ENCODE measurements at regions not wholly inside any gene's neighbourhood (a gene's known extent, or its start where the extent isn't known, plus 50 kb on each side); places are given as distances from the start of the nearest gene placed in this dataset.

DNA sequence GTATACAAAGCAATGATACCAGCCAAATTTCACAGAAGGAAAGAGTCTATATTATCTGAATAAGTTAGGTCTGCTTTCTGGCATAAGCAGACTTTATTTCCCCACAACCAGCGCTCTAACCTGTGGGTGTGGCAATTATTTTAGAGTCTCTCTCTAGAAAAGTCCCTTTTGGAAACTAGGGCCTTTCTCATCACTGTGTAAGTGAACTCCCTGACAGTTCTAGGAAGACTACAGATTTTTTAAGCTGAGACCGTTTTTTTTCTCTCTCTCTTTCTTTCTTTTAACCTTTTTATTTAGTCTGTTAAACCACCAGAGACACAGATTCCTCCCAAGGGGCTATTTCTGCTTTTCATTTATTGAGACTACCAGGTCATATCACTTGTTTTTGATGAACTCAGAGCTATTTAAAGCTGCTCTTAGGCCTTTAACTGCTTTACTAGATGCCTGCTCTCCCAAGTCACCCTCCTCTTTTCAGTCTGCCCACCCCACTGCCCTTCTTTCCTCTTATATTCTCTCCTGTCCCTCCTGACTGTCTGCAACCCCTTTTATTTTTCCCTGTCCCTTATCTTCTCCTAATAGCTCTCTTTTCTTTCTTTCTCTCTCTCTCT, 69.2 kb upstream of the ARHGAP5 start:
- Histone ChIP-seq H3F3A (ENCODE audit: insufficient read depth) (no peaks in the 10 kb centered on the region), H3K27me3 (ENCODE audit: low read length) (no peaks in the 10 kb centered on the region), H3K27ac (ENCODE audit: low read depth, low read length) (no peak overlapping the region), H3K4me2 (ENCODE audit: low read depth, low read length, poor library complexity, severe bottlenecking) (no peak overlapping the region), H3K36me3 (ENCODE audit: low read length) (no peaks in the 10 kb centered on the region), H4K20me1 (ENCODE audit: low read depth, low read length) (no peaks in the 10 kb centered on the region), H3K79me2 (ENCODE audit: insufficient read depth, low read length) (no peaks in the 10 kb centered on the region), H2AFZ (ENCODE audit: low read depth, low read length, severe bottlenecking) (no peak overlapping the region), H3K9me2 (replicated peaks; ENCODE audit: insufficient read depth, low read length) (no peaks in the 10 kb centered on the region), H3K4me3 (ENCODE audit: insufficient read depth, low read length, poor library complexity, severe bottlenecking) (no peak overlapping the region), H3K9me3 (ENCODE audit: insufficient read depth, low read length) (no peaks in the 10 kb centered on the region), H3K9ac (ENCODE audit: low read length) (no peak overlapping the region)
- no peak for TF ChIP-seq EZH2phosphoT487 (conservative IDR thresholded peaks at IDR 0.05; ENCODE audit: low read length)
- TF ChIP-seq, protein P1, sequence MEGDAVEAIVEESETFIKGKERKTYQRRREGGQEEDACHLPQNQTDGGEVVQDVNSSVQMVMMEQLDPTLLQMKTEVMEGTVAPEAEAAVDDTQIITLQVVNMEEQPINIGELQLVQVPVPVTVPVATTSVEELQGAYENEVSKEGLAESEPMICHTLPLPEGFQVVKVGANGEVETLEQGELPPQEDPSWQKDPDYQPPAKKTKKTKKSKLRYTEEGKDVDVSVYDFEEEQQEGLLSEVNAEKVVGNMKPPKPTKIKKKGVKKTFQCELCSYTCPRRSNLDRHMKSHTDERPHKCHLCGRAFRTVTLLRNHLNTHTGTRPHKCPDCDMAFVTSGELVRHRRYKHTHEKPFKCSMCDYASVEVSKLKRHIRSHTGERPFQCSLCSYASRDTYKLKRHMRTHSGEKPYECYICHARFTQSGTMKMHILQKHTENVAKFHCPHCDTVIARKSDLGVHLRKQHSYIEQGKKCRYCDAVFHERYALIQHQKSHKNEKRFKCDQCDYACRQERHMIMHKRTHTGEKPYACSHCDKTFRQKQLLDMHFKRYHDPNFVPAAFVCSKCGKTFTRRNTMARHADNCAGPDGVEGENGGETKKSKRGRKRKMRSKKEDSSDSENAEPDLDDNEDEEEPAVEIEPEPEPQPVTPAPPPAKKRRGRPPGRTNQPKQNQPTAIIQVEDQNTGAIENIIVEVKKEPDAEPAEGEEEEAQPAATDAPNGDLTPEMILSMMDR (IDR thresholded peaks at IDR 0.05; ENCODE audit: insufficient read depth, low read length, poor library complexity, severe bottlenecking) = no peak

DNA sequence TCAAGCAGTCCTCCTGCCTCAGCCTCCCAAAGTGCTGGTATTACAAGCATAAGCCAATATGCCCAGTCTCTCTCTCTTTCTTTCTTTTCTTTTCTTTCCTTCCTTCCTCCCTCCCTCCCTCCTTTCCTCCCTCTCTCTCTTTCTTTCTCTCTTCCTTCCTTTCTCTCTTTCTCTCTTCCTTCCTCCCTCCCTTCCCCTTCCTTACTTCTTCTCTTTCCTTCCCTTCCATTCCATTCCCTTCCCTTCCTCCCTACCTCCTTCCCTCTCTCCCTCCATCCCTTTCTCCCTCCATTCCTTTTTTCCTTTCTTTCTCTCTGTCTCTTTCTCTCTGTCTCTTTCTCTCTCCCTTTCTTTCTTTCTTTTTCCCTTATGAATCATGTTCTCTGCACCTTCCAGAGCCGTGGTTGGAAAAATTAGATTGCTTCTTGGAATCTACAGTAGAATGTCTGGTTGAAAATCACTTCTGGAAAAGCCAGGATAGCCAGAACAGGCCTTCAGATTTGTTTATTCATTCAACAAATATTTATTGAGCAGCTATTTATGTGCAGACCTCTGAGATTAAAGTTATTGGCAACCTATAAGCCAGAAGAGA, 68.4 kb upstream of the ARHGAP5 start:
- H3K4me3 ChIP-seq (ENCODE audit: insufficient read depth, low read length, poor library complexity, severe bottlenecking) = no peak overlapping the region
- TF ChIP-seq EZH2phosphoT487 (conservative IDR thresholded peaks at IDR 0.05; ENCODE audit: low read length) = no peak
- TF ChIP-seq, protein P1 (IDR thresholded peaks at IDR 0.05; ENCODE audit: insufficient read depth, low read length, poor library complexity, severe bottlenecking) = no peak
- H3K36me3 ChIP-seq (ENCODE audit: low read length) = no peaks in the 10 kb centered on the region
- no peaks in the 10 kb centered on the region for H4K20me1 ChIP-seq (ENCODE audit: low read depth, low read length)
- H3K27me3 ChIP-seq (ENCODE audit: low read length) = no peaks in the 10 kb centered on the region
- H3K79me2 ChIP-seq (ENCODE audit: insufficient read depth, low read length) = no peaks in the 10 kb centered on the region
- no peaks in the 10 kb centered on the region for H3K9me2 ChIP-seq (replicated peaks; ENCODE audit: insufficient read depth, low read length)
- H3K27ac ChIP-seq (ENCODE audit: low read depth, low read length) = no peak overlapping the region
- H3K4me2 ChIP-seq (ENCODE audit: low read depth, low read length, poor library complexity, severe bottlenecking) = no peak overlapping the region
- H3F3A ChIP-seq (ENCODE audit: insufficient read depth) = no peaks in the 10 kb centered on the region
- no peak overlapping the region for H3K9ac ChIP-seq (ENCODE audit: low read length)
- H2AFZ ChIP-seq (ENCODE audit: low read depth, low read length, severe bottlenecking) = no peak overlapping the region
- no peaks in the 10 kb centered on the region for H3K9me3 ChIP-seq (ENCODE audit: insufficient read depth, low read length)

DNA sequence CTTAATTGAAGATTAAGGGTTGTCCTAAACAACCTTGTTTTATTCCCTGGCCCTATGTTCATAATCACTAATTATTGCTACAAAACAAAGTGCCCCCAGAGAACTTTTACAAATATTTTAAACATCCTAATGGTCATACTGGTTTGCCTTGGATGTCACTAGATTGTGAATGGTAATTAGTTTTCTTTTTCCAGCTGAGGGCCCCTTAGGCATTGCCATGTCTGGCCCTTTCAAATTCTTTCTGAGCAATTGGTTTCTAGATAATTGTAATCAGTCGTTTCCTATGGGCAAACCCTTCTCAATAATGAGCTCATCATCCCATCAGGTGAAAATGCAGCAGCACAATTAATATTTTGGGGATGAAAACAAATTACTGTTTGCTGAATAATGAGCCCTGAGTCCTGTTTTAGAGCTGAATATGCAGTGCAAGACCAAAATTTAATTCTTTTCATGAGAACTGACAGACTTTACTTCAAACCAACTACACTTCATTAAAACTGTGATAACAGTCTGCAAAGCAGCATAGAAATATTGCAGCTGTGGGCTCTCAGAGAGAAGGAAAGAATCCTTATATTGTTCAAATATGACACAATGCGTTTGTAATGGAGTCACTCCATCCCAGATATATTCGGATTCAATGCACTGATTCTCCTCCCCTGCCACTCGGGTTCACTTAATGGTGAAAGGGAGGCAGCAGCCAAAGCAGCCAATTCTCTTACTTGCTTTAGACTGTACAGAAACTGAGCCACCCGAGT, 67.7 kb upstream of the ARHGAP5 start:
- Histone ChIP-seq H3K4me2 (ENCODE audit: low read depth, low read length, poor library complexity, severe bottlenecking) (no peak overlapping the region), H3K36me3 (ENCODE audit: low read length) (no peaks in the 10 kb centered on the region), H3K9me3 (ENCODE audit: insufficient read depth, low read length) (no peaks in the 10 kb centered on the region), H3K9ac (ENCODE audit: low read length) (no peak overlapping the region), H3K27me3 (ENCODE audit: low read length) (no peaks in the 10 kb centered on the region), H3K9me2 (replicated peaks; ENCODE audit: insufficient read depth, low read length) (no peaks in the 10 kb centered on the region), H3F3A (ENCODE audit: insufficient read depth) (no peaks in the 10 kb centered on the region), H3K79me2 (ENCODE audit: insufficient read depth, low read length) (no peaks in the 10 kb centered on the region), H3K27ac (ENCODE audit: low read depth, low read length) (no peak overlapping the region), H3K4me3 (ENCODE audit: insufficient read depth, low read length, poor library complexity, severe bottlenecking) (no peak overlapping the region), H2AFZ (ENCODE audit: low read depth, low read length, severe bottlenecking) (no peak overlapping the region), H4K20me1 (ENCODE audit: low read depth, low read length) (no peaks in the 10 kb centered on the region)
- TF ChIP-seq, protein P1 (IDR thresholded peaks at IDR 0.05; ENCODE audit: insufficient read depth, low read length, poor library complexity, severe bottlenecking) = no peak
- no peak for TF ChIP-seq EZH2phosphoT487 (conservative IDR thresholded peaks at IDR 0.05; ENCODE audit: low read length)

Data from SU-DHL-6 (cell line).